DND-41 (cell line): ENCODE measurements at regions not wholly inside any gene's neighbourhood (a gene's known extent, or its start where the extent isn't known, plus 50 kb on each side); places are given as distances from the start of the nearest gene placed in this dataset.

ENCODE experiments used
- ATAC-seq: fragments of 200-7000 bp; cut with Tn5 transposase; 3 replicates; pipeline ENCODE4 v1.9.1; 2021; ENCODE audit warnings: low read depth; ENCODE audit not compliant: insufficient read depth
- DNase-seq: peaks from one replicate; pipeline ENCODE4 v3.0.0-alpha.2; 2020
- H2AFZ ChIP-seq: 2 replicates; pipeline ENCODE4 v1.6.0; 2012; ENCODE audit warnings: low read depth, low read length
- H3K27ac ChIP-seq: 2 replicates; pipeline ENCODE4 v1.5.1; 2012; ENCODE audit warnings: low read length, inconsistent platforms
- H3K27me3 ChIP-seq: fragments of 200-600 bp; sonication (generic); 2 replicates; pipeline ENCODE4 v1.6.0; 2012; ENCODE audit warnings: low read length, mild to moderate bottlenecking, inconsistent platforms; ENCODE audit not compliant: insufficient read depth, poor library complexity
- H3K36me3 ChIP-seq: 2 replicates; pipeline ENCODE4 v1.5.1; 2012; ENCODE audit warnings: low read length, inconsistent platforms; ENCODE audit not compliant: insufficient read depth
- H3K4me1 ChIP-seq: 2 replicates; pipeline ENCODE4 v1.5.1; 2012; ENCODE audit warnings: mild to moderate bottlenecking, low read length; ENCODE audit not compliant: insufficient read depth
- H3K4me2 ChIP-seq: 2 replicates; pipeline ENCODE4 v1.6.0; 2012; ENCODE audit warnings: mild to moderate bottlenecking, moderate library complexity, low read length, inconsistent platforms; ENCODE audit not compliant: insufficient read depth
- H3K4me3 ChIP-seq, 2 experiments: fragments of 200-600 bp in 1 of 2; shearing (Covaris generic) in 1 of 2; 2 replicates each; pipeline ENCODE4 v1.5.1; 2012 to 2016; ENCODE audit warnings: inconsistent platforms in 2 of 2, low read length in 2 of 2, mild to moderate bottlenecking in 2 of 2, low read depth in 1 of 2, moderate library complexity in 1 of 2
- H3K79me2 ChIP-seq: 2 replicates; pipeline ENCODE4 v1.6.0; 2012; ENCODE audit warnings: low read length, inconsistent platforms; ENCODE audit not compliant: insufficient read depth
- H3K9ac ChIP-seq: 2 replicates; pipeline ENCODE4 v1.6.0; 2012; ENCODE audit warnings: low read depth, mild to moderate bottlenecking, inconsistent platforms, low read length, moderate library complexity
- H3K9me3 ChIP-seq: 2 replicates; pipeline ENCODE4 v1.5.1; 2012; ENCODE audit warnings: low read length, moderate library complexity, mild to moderate bottlenecking, inconsistent platforms; ENCODE audit not compliant: insufficient read depth, severe bottlenecking
- H4K20me1 ChIP-seq: 2 replicates; pipeline ENCODE4 v1.6.0; 2012; ENCODE audit warnings: low read length; ENCODE audit not compliant: insufficient read depth
- CTCF ChIP-seq: IDR thresholded peaks from 2 replicates; pipeline ENCODE4 v1.5.1; 2012; ENCODE audit warnings: borderline replicate concordance, low read length, moderate library complexity, mild to moderate bottlenecking; ENCODE audit not compliant: poor library complexity, severe bottlenecking; ENCODE audit errors: extremely low read depth
- EZH2 ChIP-seq: IDR thresholded peaks from 3 replicates; pipeline ENCODE4 v1.6.1; 2012; ENCODE audit warnings: borderline replicate concordance, low read depth, mild to moderate bottlenecking, moderate library complexity, low read length, inconsistent platforms; ENCODE audit not compliant: severe bottlenecking

GRCh38 chr1:224791362-224791941 is 138.0 kb upstream of the DNAH14 start:
- Histone ChIP-seq H3K4me2 (no peak overlapping the region), H4K20me1 (no peaks in the 10 kb centered on the region), H3K27me3 (no peaks in the 10 kb centered on the region), H2AFZ (no peak overlapping the region), H3K9ac (no peak overlapping the region), H3K9me3 (peaks cover 18% of the 10 kb centered on the region), H3K4me1 (peaks cover 4% of the 10 kb centered on the region), H3K27ac (no peak overlapping the region), H3K36me3 (no peaks in the 10 kb centered on the region), H3K4me3 (no peak overlapping the region), H3K79me2 (no peaks in the 10 kb centered on the region)
- ATAC-seq: no peak
- DNase-seq: no peak
- TF ChIP-seq EZH2 (no peak), CTCF (no peak)

GRCh38 chr1:224795591-224795990 is 133.9 kb upstream of the DNAH14 start:
- TF ChIP-seq CTCF (no peak), EZH2 (no peak)

DNA sequence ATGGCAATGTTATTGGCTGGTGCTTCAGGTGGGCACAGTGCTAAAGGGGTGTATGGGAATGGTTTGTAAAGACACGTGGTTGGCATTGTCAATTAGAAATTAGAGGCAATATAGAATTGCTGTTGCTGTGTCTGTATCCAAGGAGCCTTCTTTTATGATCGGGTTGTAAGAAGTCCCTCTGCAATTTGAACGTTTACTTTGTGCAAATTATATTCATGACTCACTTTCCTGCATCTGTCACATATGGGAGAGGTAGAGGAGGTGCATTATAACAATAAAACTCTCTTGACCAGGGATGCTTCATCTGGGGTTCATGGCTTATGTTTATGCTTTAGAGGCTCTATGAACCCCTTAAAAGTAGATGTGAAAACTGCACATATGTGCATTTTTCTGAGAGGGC is 130.4 kb upstream of the DNAH14 start:
- no peak for TF ChIP-seq CTCF
- TF ChIP-seq EZH2: no peak
- H3K9me3 ChIP-seq: no peaks in the 10 kb centered on the region
- no peak overlapping the region for H3K4me3 ChIP-seq
- H2AFZ ChIP-seq: no peak overlapping the region
- no peak for ATAC-seq
- H3K36me3 ChIP-seq: no peaks in the 10 kb centered on the region
- DNase-seq: no peak
- H3K79me2 ChIP-seq: no peaks in the 10 kb centered on the region
- no peak overlapping the region for H3K4me2 ChIP-seq
- H3K27ac ChIP-seq: no peak overlapping the region
- H3K9ac ChIP-seq: no peak overlapping the region
- H3K4me1 ChIP-seq: no peaks in the 10 kb centered on the region
- no peaks in the 10 kb centered on the region for H4K20me1 ChIP-seq
- no peaks in the 10 kb centered on the region for H3K27me3 ChIP-seq

More at GRCh38 chr1:224795591-224795990, 133.9 kb upstream of the DNAH14 start:
- DNase-seq (no peak), ATAC-seq (no peak)
- H3K9me3 ChIP-seq: no peaks in the 10 kb centered on the region
- no peak overlapping the region for H3K27ac ChIP-seq
- no peak overlapping the region for H3K4me3 ChIP-seq
- no peaks in the 10 kb centered on the region for H4K20me1 ChIP-seq
- H2AFZ ChIP-seq: no peak overlapping the region
- H3K9ac ChIP-seq: no peak overlapping the region
- no peaks in the 10 kb centered on the region for H3K27me3 ChIP-seq
- H3K4me2 ChIP-seq: no peak overlapping the region
- H3K4me1 ChIP-seq: no peaks in the 10 kb centered on the region
- H3K36me3 ChIP-seq: no peaks in the 10 kb centered on the region
- no peaks in the 10 kb centered on the region for H3K79me2 ChIP-seq
